Astrocyte (in vitro differentiated cells and primary cell): ENCODE measurements at regions not wholly inside any gene's neighbourhood (a gene's known extent, or its start where the extent isn't known, plus 50 kb on each side); places are given as distances from the start of the nearest gene placed in this dataset.

Experiments
- DNase-seq: peaks from one replicate; pipeline ENCODE4 v3.0.0-alpha.2; 2010; ENCODE audit warnings: low read depth
- FAIRE-seq: peaks from 2 replicates; lab custom pipeline; 2011; peaks lifted over from hg19 to GRCh38; lab: Jason Lieb, UNC
- H2AFZ ChIP-seq: 2 replicates; pipeline ENCODE4 v1.6.0; 2012; ENCODE audit warnings: low read depth, low read length, inconsistent platforms
- H3K27ac ChIP-seq: 2 replicates; pipeline ENCODE4 v1.5.1; 2011; ENCODE audit warnings: low read depth, low read length, inconsistent platforms
- H3K27me3 ChIP-seq: 2 replicates; pipeline ENCODE4 v1.6.0; 2011; ENCODE audit warnings: low read length, inconsistent platforms; ENCODE audit not compliant: insufficient read depth
- H3K36me3 ChIP-seq: 2 replicates; pipeline ENCODE4 v1.5.1; 2011; ENCODE audit warnings: low read length, inconsistent platforms; ENCODE audit not compliant: insufficient read depth
- H3K4me1 ChIP-seq: 2 replicates; pipeline ENCODE4 v1.5.1; 2011; ENCODE audit warnings: low read length, inconsistent platforms; ENCODE audit not compliant: insufficient read depth
- H3K4me2 ChIP-seq: 2 replicates; pipeline ENCODE4 v1.6.0; 2012; ENCODE audit warnings: low read length, inconsistent platforms
- H3K4me3 ChIP-seq: 2 replicates; pipeline ENCODE4 v1.5.1; 2011; ENCODE audit warnings: low read depth, mild to moderate bottlenecking, low read length, inconsistent platforms; ENCODE audit not compliant: insufficient read depth
- H3K79me2 ChIP-seq: 2 replicates; pipeline ENCODE4 v1.6.0; 2012; ENCODE audit warnings: mild to moderate bottlenecking, low read length, inconsistent platforms; ENCODE audit not compliant: insufficient read depth
- H3K9ac ChIP-seq: 2 replicates; pipeline ENCODE4 v1.6.0; 2012; ENCODE audit warnings: mild to moderate bottlenecking, low read length, inconsistent platforms
- H3K9me3 ChIP-seq: 2 replicates; pipeline ENCODE4 v1.5.1; 2012; ENCODE audit warnings: low read depth, mild to moderate bottlenecking, low read length, inconsistent platforms; ENCODE audit not compliant: insufficient read depth
- H4K20me1 ChIP-seq: 2 replicates; pipeline ENCODE4 v1.6.0; 2012; ENCODE audit warnings: low read length, inconsistent platforms; ENCODE audit not compliant: insufficient read depth
- H3K27ac Mint-ChIP-seq: one replicate; pipeline ENCODE4 v1.8.0; 2021; ENCODE audit warnings: mild to moderate bottlenecking, mixed read lengths; ENCODE audit not compliant: unreplicated experiment
- H3K27me3 Mint-ChIP-seq: one replicate; pipeline ENCODE4 v1.8.0; 2021; ENCODE audit warnings: low read depth, mixed read lengths; ENCODE audit not compliant: unreplicated experiment
- H3K36me3 Mint-ChIP-seq: one replicate; pipeline ENCODE4 v1.8.0; 2021; ENCODE audit warnings: low read depth, mixed read lengths; ENCODE audit not compliant: unreplicated experiment
- H3K4me1 Mint-ChIP-seq: one replicate; pipeline ENCODE4 v1.8.0; 2021; ENCODE audit warnings: low read depth, mixed read lengths; ENCODE audit not compliant: unreplicated experiment
- H3K4me3 Mint-ChIP-seq: one replicate; pipeline ENCODE4 v1.8.0; 2021; ENCODE audit warnings: mild to moderate bottlenecking, moderate library complexity, mixed read lengths; ENCODE audit not compliant: unreplicated experiment
- H3K9me3 Mint-ChIP-seq: one replicate; pipeline ENCODE4 v1.8.0; 2021; ENCODE audit warnings: mild to moderate bottlenecking, mixed read lengths; ENCODE audit not compliant: unreplicated experiment
- CTCF ChIP-seq: IDR thresholded peaks from 2 replicates; pipeline ENCODE4 v1.5.1; 2011; ENCODE audit warnings: low read depth, mild to moderate bottlenecking, inconsistent platforms, low read length, moderate library complexity; ENCODE audit not compliant: insufficient read depth
- EZH2 ChIP-seq: IDR thresholded peaks from 2 replicates; pipeline ENCODE4 v1.6.1; 2012; ENCODE audit warnings: mild to moderate bottlenecking, low read length, inconsistent platforms; ENCODE audit not compliant: insufficient read depth

- H3K4me1 ChIP-seq, result no peaks in the 10 kb centered on the region
- DNase-seq (no peak), FAIRE-seq (no peak)
- peaks cover 52% of the 10 kb centered on the region for H3K27me3 ChIP-seq
- H3K36me3 ChIP-seq, result no peaks in the 10 kb centered on the region
- no peaks in the 10 kb centered on the region for H3K9me3 ChIP-seq
- H2AFZ ChIP-seq, result no peak overlapping the region
- H3K4me3 ChIP-seq, result no peak overlapping the region
- H3K4me2 ChIP-seq, result no peak overlapping the region
- no peak overlapping the region for H3K9ac ChIP-seq
- no peak overlapping the region for H3K4me3 Mint-ChIP-seq
- no peak overlapping the region for H3K27ac Mint-ChIP-seq
- H3K79me2 ChIP-seq, result no peaks in the 10 kb centered on the region
- H4K20me1 ChIP-seq, result no peaks in the 10 kb centered on the region
- peaks cover 2% of the 10 kb centered on the region for H3K9me3 Mint-ChIP-seq
- TF ChIP-seq CTCF (no peak), EZH2 (no peak)
- peaks cover 62% of the 10 kb centered on the region for H3K27me3 Mint-ChIP-seq
- no peak overlapping the region for H3K27ac ChIP-seq
- H3K4me1 Mint-ChIP-seq, result peaks cover 2% of the 10 kb centered on the region
- peaks cover under 1% of the 10 kb centered on the region for H3K36me3 Mint-ChIP-seq
These were observed 84.5 kb downstream of the HIF1AN start for GRCh38 chr10:100620087-100620835.

- Mint-ChIP-seq H3K4me3 (no peak overlapping the region), H3K27ac (no peak overlapping the region), H3K27me3 (peaks cover 56% of the 10 kb centered on the region), H3K4me1 (peaks cover 2% of the 10 kb centered on the region), H3K36me3 (no peaks in the 10 kb centered on the region), H3K9me3 (peaks cover 2% of the 10 kb centered on the region)
- Histone ChIP-seq H3K27ac (no peak overlapping the region), H3K27me3 (peaks cover 58% of the 10 kb centered on the region), H3K4me2 (no peak overlapping the region), H3K4me3 (no peak overlapping the region), H4K20me1 (no peaks in the 10 kb centered on the region), H2AFZ (no peak overlapping the region), H3K9me3 (no peaks in the 10 kb centered on the region), H3K4me1 (no peaks in the 10 kb centered on the region), H3K79me2 (no peaks in the 10 kb centered on the region), H3K36me3 (no peaks in the 10 kb centered on the region), H3K9ac (no peak overlapping the region)
- TF ChIP-seq EZH2 (no peak), CTCF (no peak)
- DNase-seq (no peak), FAIRE-seq (no peak)
These were observed 85.8 kb downstream of the HIF1AN start for GRCh38 chr10:100621360-100622205.
